ENCODE measurements at regions not wholly inside any gene's neighbourhood (a gene's known extent, or its start where the extent isn't known, plus 50 kb on each side); places are given as distances from the start of the nearest gene placed in this dataset.

- no peak overlapping the region for H3K27ac ChIP-seq
- no peaks in the 10 kb centered on the region for H3K36me3 ChIP-seq (ENCODE audit: low read depth)
- H3F3A ChIP-seq (ENCODE audit: insufficient read depth): no peaks in the 10 kb centered on the region
- in situ Hi-C loops (cut with MboI): no loop called here
- 13 to 21% methylated on average over 1 of the region's 1 CpG for WGBS, 2 experiments (ENCODE audit: low coverage in 1 of 2, low lambda C conversion rate in 2 of 2, missing lambda C conversion rate in 2 of 2)
- DNase-seq: no peak
- H3K9me2 ChIP-seq (ENCODE audit: insufficient read depth): no peaks in the 10 kb centered on the region
- H3K27me3 ChIP-seq (replicated peaks; ENCODE audit: insufficient read depth): no peaks in the 10 kb centered on the region
- no peaks in the 10 kb centered on the region for H3K79me2 ChIP-seq (ENCODE audit: insufficient read depth)
- no peak overlapping the region for H3K4me3 ChIP-seq
- H3K4me1 ChIP-seq (ENCODE audit: insufficient read depth): no peaks in the 10 kb centered on the region
- no peak overlapping the region for H3K4me2 ChIP-seq (ENCODE audit: unreplicated experiment)
- H3K9me3 ChIP-seq (ENCODE audit: low read depth): no peaks in the 10 kb centered on the region
- no peak overlapping the region for H3K9ac ChIP-seq
- TF ChIP-seq EZH2phosphoT487 (IDR thresholded peaks at IDR 0.05; ENCODE audit: insufficient read depth, low read depth): no peak
- H4K20me1 ChIP-seq (ENCODE audit: insufficient read depth): no peaks in the 10 kb centered on the region
- H2AFZ ChIP-seq: no peak overlapping the region
Measured at GRCh38 chr2:4354164-4354563, 650.8 kb downstream of the DCDC2C start.

- Histone ChIP-seq H3F3A (ENCODE audit: insufficient read depth) (no peaks in the 10 kb centered on the region), H3K9ac (no peak overlapping the region), H3K4me1 (ENCODE audit: insufficient read depth) (no peaks in the 10 kb centered on the region), H3K9me2 (ENCODE audit: insufficient read depth) (no peaks in the 10 kb centered on the region), H3K36me3 (ENCODE audit: low read depth) (no peaks in the 10 kb centered on the region), H3K79me2 (ENCODE audit: insufficient read depth) (no peaks in the 10 kb centered on the region), H3K4me2 (ENCODE audit: unreplicated experiment) (no peak overlapping the region), H3K27me3 (replicated peaks; ENCODE audit: insufficient read depth) (no peaks in the 10 kb centered on the region), H3K4me3 (no peak overlapping the region), H3K27ac (no peak overlapping the region), H3K9me3 (ENCODE audit: low read depth) (no peaks in the 10 kb centered on the region), H2AFZ (no peak overlapping the region), H4K20me1 (ENCODE audit: insufficient read depth) (no peaks in the 10 kb centered on the region)
- in situ Hi-C loops (cut with MboI): no loop called here
- no peak for TF ChIP-seq EZH2 (IDR thresholded peaks at IDR 0.05; ENCODE audit: insufficient read depth, poor library complexity, severe bottlenecking)
- TF ChIP-seq EZH2phosphoT487 (IDR thresholded peaks at IDR 0.05; ENCODE audit: insufficient read depth, low read depth): no peak
- no peak for DNase-seq
- 56 to 59% methylated on average over 10 of the region's 10 CpGs for WGBS, 2 experiments (ENCODE audit: low coverage in 1 of 2, low lambda C conversion rate in 2 of 2, missing lambda C conversion rate in 2 of 2)
Measured at GRCh38 chr2:4354678-4355077, 651.3 kb downstream of the DCDC2C start.

- in situ Hi-C loops (cut with MboI): no loop called here
- Histone ChIP-seq H3F3A (ENCODE audit: insufficient read depth) (no peaks in the 10 kb centered on the region), H3K4me1 (ENCODE audit: insufficient read depth) (no peaks in the 10 kb centered on the region), H2AFZ (no peak overlapping the region), H3K9ac (no peak overlapping the region), H3K9me2 (ENCODE audit: insufficient read depth) (no peaks in the 10 kb centered on the region), H3K4me2 (ENCODE audit: unreplicated experiment) (no peak overlapping the region), H3K27ac (no peak overlapping the region), H3K36me3 (ENCODE audit: low read depth) (no peaks in the 10 kb centered on the region), H3K79me2 (ENCODE audit: insufficient read depth) (no peaks in the 10 kb centered on the region), H3K27me3 (replicated peaks; ENCODE audit: insufficient read depth) (no peaks in the 10 kb centered on the region), H4K20me1 (ENCODE audit: insufficient read depth) (no peaks in the 10 kb centered on the region), H3K9me3 (ENCODE audit: low read depth) (no peaks in the 10 kb centered on the region), H3K4me3 (no peak overlapping the region)
- DNase-seq: no peak
- WGBS, 2 experiments (ENCODE audit: low coverage in 1 of 2, low lambda C conversion rate in 2 of 2, missing lambda C conversion rate in 2 of 2): 38% methylated on average over 3 of the region's 3 CpGs
- TF ChIP-seq EZH2 (IDR thresholded peaks at IDR 0.05; ENCODE audit: insufficient read depth, poor library complexity, severe bottlenecking) (no peak), EZH2phosphoT487 (IDR thresholded peaks at IDR 0.05; ENCODE audit: insufficient read depth, low read depth) (no peak)
Measured at GRCh38 chr2:4356109-4356508, 652.7 kb downstream of the DCDC2C start.

GRCh38 chr2:4356541-4356940 lies 653.2 kb downstream of the DCDC2C start:
- Histone ChIP-seq H3K9ac (no peak overlapping the region), H3K27ac (no peak overlapping the region), H3K9me3 (ENCODE audit: low read depth) (no peaks in the 10 kb centered on the region), H3K36me3 (ENCODE audit: low read depth) (no peaks in the 10 kb centered on the region), H3K79me2 (ENCODE audit: insufficient read depth) (no peaks in the 10 kb centered on the region), H3F3A (ENCODE audit: insufficient read depth) (no peaks in the 10 kb centered on the region), H4K20me1 (ENCODE audit: insufficient read depth) (no peaks in the 10 kb centered on the region), H3K4me1 (ENCODE audit: insufficient read depth) (no peaks in the 10 kb centered on the region), H2AFZ (no peak overlapping the region), H3K4me2 (ENCODE audit: unreplicated experiment) (no peak overlapping the region), H3K27me3 (replicated peaks; ENCODE audit: insufficient read depth) (no peaks in the 10 kb centered on the region), H3K9me2 (ENCODE audit: insufficient read depth) (no peaks in the 10 kb centered on the region), H3K4me3 (no peak overlapping the region)
- in situ Hi-C loops (cut with MboI): no loop called here
- TF ChIP-seq EZH2 (IDR thresholded peaks at IDR 0.05; ENCODE audit: insufficient read depth, poor library complexity, severe bottlenecking) (no peak), EZH2phosphoT487 (IDR thresholded peaks at IDR 0.05; ENCODE audit: insufficient read depth, low read depth) (no peak)
- 0 to 5% methylated on average over 1 of the region's 1 CpG for WGBS, 2 experiments (ENCODE audit: low coverage in 1 of 2, low lambda C conversion rate in 2 of 2, missing lambda C conversion rate in 2 of 2)
- no peak for DNase-seq

GRCh38 chr2:4357121-4357520 lies 653.7 kb downstream of the DCDC2C start:
- 3 to 4% methylated on average over 8 of the region's 8 CpGs for WGBS, 2 experiments (ENCODE audit: low coverage in 1 of 2, low lambda C conversion rate in 2 of 2, missing lambda C conversion rate in 2 of 2)
- no peaks in the 10 kb centered on the region for H3K79me2 ChIP-seq (ENCODE audit: insufficient read depth)

More at GRCh38 chr2:4357121-4357520, 653.7 kb downstream of the DCDC2C start:
- Histone ChIP-seq H3K4me1 (ENCODE audit: insufficient read depth) (no peaks in the 10 kb centered on the region), H3K9me3 (ENCODE audit: low read depth) (no peaks in the 10 kb centered on the region), H2AFZ (no peak overlapping the region), H3K4me2 (ENCODE audit: unreplicated experiment) (no peak overlapping the region), H3K9me2 (ENCODE audit: insufficient read depth) (no peaks in the 10 kb centered on the region), H3K9ac (no peak overlapping the region), H3K36me3 (ENCODE audit: low read depth) (no peaks in the 10 kb centered on the region), H3K27me3 (replicated peaks; ENCODE audit: insufficient read depth) (no peaks in the 10 kb centered on the region), H3K4me3 (no peak overlapping the region), H4K20me1 (ENCODE audit: insufficient read depth) (no peaks in the 10 kb centered on the region), H3F3A (ENCODE audit: insufficient read depth) (no peaks in the 10 kb centered on the region), H3K27ac (no peak overlapping the region)
- in situ Hi-C loops (cut with MboI): no loop called here
- no peak for DNase-seq
- TF ChIP-seq EZH2phosphoT487 (IDR thresholded peaks at IDR 0.05; ENCODE audit: insufficient read depth, low read depth) (no peak), EZH2 (IDR thresholded peaks at IDR 0.05; ENCODE audit: insufficient read depth, poor library complexity, severe bottlenecking) (no peak)

Measured in GM23248 (cell line).